ENCODE measurements at regions not wholly inside any gene's neighbourhood (a gene's known extent, or its start where the extent isn't known, plus 50 kb on each side); places are given as distances from the start of the nearest gene placed in this dataset.

DNA sequence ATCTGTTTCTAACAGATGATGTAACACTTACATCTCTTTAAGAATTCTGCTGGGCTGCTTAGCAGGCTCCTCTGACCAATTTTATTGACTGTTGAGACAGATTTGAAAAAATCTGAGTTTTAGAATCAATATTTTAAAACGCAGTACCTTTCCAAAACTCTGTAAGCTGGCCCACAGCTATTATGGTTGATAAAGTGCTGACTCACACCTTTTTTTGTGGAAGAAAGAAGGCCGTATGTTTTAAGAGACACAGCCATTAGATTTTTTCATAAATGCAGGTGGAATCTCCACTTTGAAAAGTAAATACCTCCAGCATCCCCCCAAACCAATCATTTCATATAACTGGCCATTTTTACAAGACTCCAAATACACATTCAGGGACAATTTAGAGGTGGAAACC lies 82.2 kb downstream of the TBXT start:
- no peaks in the 10 kb centered on the region for H3K27me3 ChIP-seq (replicated peaks in 1 of 4; ENCODE audit: control extremely low read depth in 1 of 4, control insufficient read depth in 3 of 4, insufficient read depth in 4 of 4, low read length in 3 of 4)
- WGBS (ENCODE audit: insufficient coverage), result no CpG with 5 or more reads among the region's 2 CpGs
- no peak overlapping the region for H3K4me2 ChIP-seq (replicated peaks; ENCODE audit: low read depth, low read length, poor library complexity, severe bottlenecking)
- POLR2A ChIA-PET, result no interaction called here
- Mint-ChIP-seq H3K27me3 (peaks cover 6% of the 10 kb centered on the region), H3K4me1 (no peaks in the 10 kb centered on the region), H3K27ac (no peak overlapping the region), H3K9me3 (ENCODE audit: insufficient read depth) (no peaks in the 10 kb centered on the region), H3K4me3 (no peak overlapping the region)
- intact Hi-C loops (cut with micrococcal nuclease), result no loop called here
- TF ChIP-seq EZH2 (IDR thresholded peaks at IDR 0.05; ENCODE audit: borderline replicate concordance, insufficient read depth, low read depth, low read length, poor library complexity, severe bottlenecking), result no peak
- TF ChIP-seq, protein P1, sequence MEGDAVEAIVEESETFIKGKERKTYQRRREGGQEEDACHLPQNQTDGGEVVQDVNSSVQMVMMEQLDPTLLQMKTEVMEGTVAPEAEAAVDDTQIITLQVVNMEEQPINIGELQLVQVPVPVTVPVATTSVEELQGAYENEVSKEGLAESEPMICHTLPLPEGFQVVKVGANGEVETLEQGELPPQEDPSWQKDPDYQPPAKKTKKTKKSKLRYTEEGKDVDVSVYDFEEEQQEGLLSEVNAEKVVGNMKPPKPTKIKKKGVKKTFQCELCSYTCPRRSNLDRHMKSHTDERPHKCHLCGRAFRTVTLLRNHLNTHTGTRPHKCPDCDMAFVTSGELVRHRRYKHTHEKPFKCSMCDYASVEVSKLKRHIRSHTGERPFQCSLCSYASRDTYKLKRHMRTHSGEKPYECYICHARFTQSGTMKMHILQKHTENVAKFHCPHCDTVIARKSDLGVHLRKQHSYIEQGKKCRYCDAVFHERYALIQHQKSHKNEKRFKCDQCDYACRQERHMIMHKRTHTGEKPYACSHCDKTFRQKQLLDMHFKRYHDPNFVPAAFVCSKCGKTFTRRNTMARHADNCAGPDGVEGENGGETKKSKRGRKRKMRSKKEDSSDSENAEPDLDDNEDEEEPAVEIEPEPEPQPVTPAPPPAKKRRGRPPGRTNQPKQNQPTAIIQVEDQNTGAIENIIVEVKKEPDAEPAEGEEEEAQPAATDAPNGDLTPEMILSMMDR (IDR thresholded peaks at IDR 0.05), result no peak
- no peaks in the 10 kb centered on the region for H3K36me3 ChIP-seq (replicated peaks in 1 of 2; ENCODE audit: control extremely low read depth in 1 of 2, control insufficient read depth in 1 of 2, extremely low read depth in 1 of 2, insufficient read depth in 2 of 2, low read length in 1 of 2)
- no peak overlapping the region for H3K4me3 ChIP-seq (ENCODE audit: control extremely low read depth in 1 of 5, extremely low read depth in 1 of 5, insufficient read depth in 1 of 5, low read depth in 2 of 5, low read length in 4 of 5)
- CTCF ChIA-PET, result interaction anchor here (0.5 kb wide), 1 partner anchor 440 kb away, joined by 3 read pairs; no protein-coding TSS in a partner anchor
- H2AFZ ChIP-seq (ENCODE audit: insufficient read depth, low read depth, low read length, poor library complexity, severe bottlenecking), result no peak overlapping the region
- H3K27ac ChIP-seq (ENCODE audit: low read length in 2 of 2), result no peak overlapping the region
- DNase-seq, result no peak
- no peak for ATAC-seq (ENCODE audit: low read depth)
- no peaks in the 10 kb centered on the region for H3K4me1 ChIP-seq (ENCODE audit: control insufficient read depth in 2 of 2, insufficient read depth in 2 of 2, low read length in 2 of 2)
- H3K9me3 ChIP-seq (ENCODE audit: control extremely low read depth in 1 of 3, control insufficient read depth in 2 of 3, insufficient read depth in 1 of 3, low read length in 2 of 3), result no peaks in the 10 kb centered on the region
- H4K20me1 ChIP-seq (ENCODE audit: control insufficient read depth, insufficient read depth, low read length, poor library complexity, severe bottlenecking), result no peaks in the 10 kb centered on the region
- no peak overlapping the region for H3K9ac ChIP-seq (ENCODE audit: low read length)
- no peaks in the 10 kb centered on the region for H3K79me2 ChIP-seq (ENCODE audit: control insufficient read depth, insufficient read depth, low read length)

DNA sequence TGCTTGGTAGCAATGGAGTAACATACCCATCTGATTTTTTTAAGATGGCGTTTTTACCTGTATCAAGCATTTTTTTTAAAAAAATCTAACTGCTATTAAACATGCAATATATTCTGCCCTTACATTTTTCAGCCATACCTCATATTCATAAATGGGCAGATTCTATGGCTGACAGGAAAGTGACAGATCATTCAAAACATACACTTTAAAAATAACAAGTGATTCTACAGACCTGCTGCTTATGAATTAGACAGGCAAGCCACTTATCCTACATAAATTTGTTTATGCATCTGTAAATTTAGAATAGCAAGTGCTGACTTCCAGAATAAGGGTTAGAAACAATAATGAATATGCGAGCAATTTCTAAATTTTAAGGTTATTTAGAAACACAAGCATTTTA lies 82.7 kb downstream of the TBXT start:
- intact Hi-C loops (cut with micrococcal nuclease), result no loop called here
- no peak for DNase-seq
- no peak overlapping the region for H3K27ac Mint-ChIP-seq

More for the DNA sequence above, 82.7 kb downstream of the TBXT start:
- POLR2A ChIA-PET, result no interaction called here
- H4K20me1 ChIP-seq (ENCODE audit: control insufficient read depth, insufficient read depth, low read length, poor library complexity, severe bottlenecking), result no peaks in the 10 kb centered on the region
- Mint-ChIP-seq H3K4me1 (no peaks in the 10 kb centered on the region), H3K4me3 (no peak overlapping the region), H3K27me3 (peaks cover 6% of the 10 kb centered on the region), H3K9me3 (ENCODE audit: insufficient read depth) (no peaks in the 10 kb centered on the region)
- no peaks in the 10 kb centered on the region for H3K27me3 ChIP-seq (replicated peaks in 1 of 4; ENCODE audit: control extremely low read depth in 1 of 4, control insufficient read depth in 3 of 4, insufficient read depth in 4 of 4, low read length in 3 of 4)
- H3K27ac ChIP-seq (ENCODE audit: low read length in 2 of 2), result no peak overlapping the region
- no peak for TF ChIP-seq EZH2 (IDR thresholded peaks at IDR 0.05; ENCODE audit: borderline replicate concordance, insufficient read depth, low read depth, low read length, poor library complexity, severe bottlenecking)
- TF ChIP-seq, protein P1 (IDR thresholded peaks at IDR 0.05), result no peak
- no peak for ATAC-seq (ENCODE audit: low read depth)
- no peak overlapping the region for H2AFZ ChIP-seq (ENCODE audit: insufficient read depth, low read depth, low read length, poor library complexity, severe bottlenecking)
- no peaks in the 10 kb centered on the region for H3K36me3 ChIP-seq (replicated peaks in 1 of 2; ENCODE audit: control extremely low read depth in 1 of 2, control insufficient read depth in 1 of 2, extremely low read depth in 1 of 2, insufficient read depth in 2 of 2, low read length in 1 of 2)
- no peaks in the 10 kb centered on the region for H3K9me3 ChIP-seq (ENCODE audit: control extremely low read depth in 1 of 3, control insufficient read depth in 2 of 3, insufficient read depth in 1 of 3, low read length in 2 of 3)
- H3K79me2 ChIP-seq (ENCODE audit: control insufficient read depth, insufficient read depth, low read length), result no peaks in the 10 kb centered on the region
- no CpG with 5 or more reads among the region's 2 CpGs for WGBS (ENCODE audit: insufficient coverage)
- no peak overlapping the region for H3K9ac ChIP-seq (ENCODE audit: low read length)
- CTCF ChIA-PET, result no interaction called here
- no peak overlapping the region for H3K4me3 ChIP-seq (ENCODE audit: control extremely low read depth in 1 of 5, extremely low read depth in 1 of 5, insufficient read depth in 1 of 5, low read depth in 2 of 5, low read length in 4 of 5)
- H3K4me1 ChIP-seq (ENCODE audit: control insufficient read depth in 2 of 2, insufficient read depth in 2 of 2, low read length in 2 of 2), result no peaks in the 10 kb centered on the region
- H3K4me2 ChIP-seq (replicated peaks; ENCODE audit: low read depth, low read length, poor library complexity, severe bottlenecking), result no peak overlapping the region

Data from B cell (primary cell).